NOMO-1 (cell line): ENCODE measurements at regions not wholly inside any gene's neighbourhood (a gene's known extent, or its start where the extent isn't known, plus 50 kb on each side); places are given as distances from the start of the nearest gene placed in this dataset.
"Not testable (repeated sequence)": the region's sequence is repeated elsewhere in the genome, so short reads cannot be mapped to it uniquely, and the experiment has no call there.

Experiments used
- DNase-seq, 2 experiments: peaks; one replicate each; lab custom pipeline; 2025; ENCODE audit not compliant: unreplicated experiment in 2 of 2; lab: John Stamatoyannopoulos, UW

- DNase-seq = peak; percentile 37 to 41
Measured at GRCh38 chr20:50434653-50435396, 75.4 kb upstream of the PTPN1 start.

- DNase-seq = no peak
Measured at GRCh38 chr20:50435397-50436051, 74.7 kb upstream of the PTPN1 start.

- DNase-seq = no peak
Measured at GRCh38 chr20:50436052-50436656, 74.0 kb upstream of the PTPN1 start.

GRCh38 chr20:50436696-50437095, 73.5 kb upstream of the PTPN1 start:
- no peak for DNase-seq

GRCh38 chr20:50438986-50439407, 71.2 kb upstream of the PTPN1 start:
- no peak for DNase-seq

GRCh38 chr20:50439539-50440453, 70.4 kb upstream of the PTPN1 start:
- no peak for DNase-seq

GRCh38 chr20:50442512-50442911, 67.7 kb upstream of the PTPN1 start:
- DNase-seq = no peak

GRCh38 chr20:50445354-50446151, 64.6 kb upstream of the PTPN1 start:
- DNase-seq = peak in 1 of 2 experiments; percentile 23

GRCh38 chr20:50446351-50447101, 63.7 kb upstream of the PTPN1 start:
- peak in 1 of 2 experiments; percentile 19 for DNase-seq

- no peak for DNase-seq
Measured at GRCh38 chr20:50447102-50447804, 62.9 kb upstream of the PTPN1 start.

- no peak for DNase-seq
Measured at GRCh38 chr20:50447817-50448216, 62.4 kb upstream of the PTPN1 start.

GRCh38 chr20:50448625-50449403, 61.4 kb upstream of the PTPN1 start:
- not testable (repeated sequence) for DNase-seq

- DNase-seq = no peak
Measured at GRCh38 chr20:50449738-50450492, 60.3 kb upstream of the PTPN1 start.

GRCh38 chr20:50450493-50450826, 59.7 kb upstream of the PTPN1 start:
- DNase-seq = no peak

- peak; percentile 74 to 85 for DNase-seq
Measured at GRCh38 chr20:50450881-50451752, 59.1 kb upstream of the PTPN1 start.

GRCh38 chr20:50451792-50452425, 58.3 kb upstream of the PTPN1 start:
- DNase-seq = not testable (repeated sequence)
